ENCODE measurements at regions not wholly inside any gene's neighbourhood (a gene's known extent, or its start where the extent isn't known, plus 50 kb on each side); places are given as distances from the start of the nearest gene placed in this dataset.

DNA sequence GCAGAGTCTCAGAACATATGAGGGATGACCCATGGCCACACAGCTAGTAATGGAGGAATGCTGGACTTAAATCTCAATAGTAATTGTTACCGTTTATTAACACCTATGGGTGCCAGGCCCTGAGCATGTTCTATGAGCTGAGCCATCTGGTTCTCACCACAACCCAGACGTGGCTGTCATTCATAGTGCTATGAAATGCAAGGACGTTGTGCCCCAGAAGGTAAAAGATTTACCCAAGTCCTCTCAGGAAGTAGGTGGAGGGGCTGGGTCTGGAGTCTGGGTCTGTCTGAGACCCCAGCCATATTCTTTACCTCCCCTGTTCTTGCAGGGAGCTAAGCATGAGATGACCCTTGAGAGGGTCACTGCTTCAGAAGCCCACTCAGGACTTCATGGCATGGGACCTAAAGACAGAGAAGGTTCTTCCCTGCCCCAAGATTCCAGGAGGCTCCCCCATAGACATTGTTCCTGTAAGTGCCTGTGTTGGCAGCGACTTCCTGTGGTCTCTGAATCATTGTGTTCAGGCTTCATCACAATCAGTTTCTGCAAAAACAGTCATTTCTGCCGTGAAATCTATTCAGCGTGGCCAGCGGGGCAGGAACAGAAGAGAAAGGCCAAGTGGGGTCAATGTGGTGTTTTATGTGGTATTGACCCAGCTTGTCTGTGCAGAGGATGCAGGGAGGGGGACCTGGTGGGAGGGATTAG, 475.4 kb downstream of the PTPRU start:
- no peak for TF ChIP-seq TAF1 (IDR thresholded peaks at IDR 0.05; ENCODE audit: low read depth)
- no peak for TF ChIP-seq EP300 (conservative IDR thresholded peaks at IDR 0.05; ENCODE audit: poor library complexity, severe bottlenecking)
- TF ChIP-seq EZH2 (IDR thresholded peaks at IDR 0.05; ENCODE audit: borderline replicate concordance, insufficient read depth, low read length, poor library complexity, severe bottlenecking), result no peak
- no peak for TF ChIP-seq MXI1 (conservative IDR thresholded peaks at IDR 0.05; ENCODE audit: poor library complexity, severe bottlenecking)
- TF ChIP-seq CTCF (IDR thresholded peaks at IDR 0.05; ENCODE audit: poor library complexity, severe bottlenecking), result no peak
- TF ChIP-seq SMC3 (conservative IDR thresholded peaks at IDR 0.05; ENCODE audit: poor library complexity), result no peak
- no peak for TF ChIP-seq POLR2AphosphoS5 (IDR thresholded peaks at IDR 0.05)
- TF ChIP-seq REST (IDR thresholded peaks at IDR 0.05; ENCODE audit: borderline replicate concordance), result no peak
- TF ChIP-seq RAD21 (conservative IDR thresholded peaks at IDR 0.05), result no peak
- no peaks in the 10 kb centered on the region for H4K20me1 ChIP-seq (ENCODE audit: insufficient read depth)
- H3K4me3 ChIP-seq (ENCODE audit: low read length), result no peak overlapping the region
- no peaks in the 10 kb centered on the region for H3K27me3 ChIP-seq (ENCODE audit: insufficient read depth, low read depth, low read length)
- H2AFZ ChIP-seq (ENCODE audit: low read depth, low read length), result no peak overlapping the region
- H3F3A ChIP-seq (ENCODE audit: insufficient read depth, low read length, poor library complexity, severe bottlenecking), result no peaks in the 10 kb centered on the region
- H3K9me2 ChIP-seq (ENCODE audit: insufficient read depth, low read length), result no peaks in the 10 kb centered on the region
- H3K27ac ChIP-seq (ENCODE audit: low read length), result no peak overlapping the region
- no peak overlapping the region for H3K9ac ChIP-seq (ENCODE audit: low read length)
- H3K9me3 ChIP-seq (ENCODE audit: low read length), result no peaks in the 10 kb centered on the region
- no peaks in the 10 kb centered on the region for H3K36me3 ChIP-seq (ENCODE audit: insufficient read depth, low read length)
- no peaks in the 10 kb centered on the region for H3K79me2 ChIP-seq (replicated peaks; ENCODE audit: insufficient read depth, low read length)
- no peak overlapping the region for H3K4me2 ChIP-seq (ENCODE audit: low read length)

- Histone ChIP-seq H3K79me2 (replicated peaks; ENCODE audit: insufficient read depth, low read length) (no peaks in the 10 kb centered on the region), H3K9ac (ENCODE audit: low read length) (no peak overlapping the region), H3K4me3 (ENCODE audit: low read length) (no peak overlapping the region), H3F3A (ENCODE audit: insufficient read depth, low read length, poor library complexity, severe bottlenecking) (no peaks in the 10 kb centered on the region), H2AFZ (ENCODE audit: low read depth, low read length) (no peak overlapping the region), H3K27ac (ENCODE audit: low read length) (no peak overlapping the region), H4K20me1 (ENCODE audit: insufficient read depth) (no peaks in the 10 kb centered on the region), H3K9me2 (ENCODE audit: insufficient read depth, low read length) (no peaks in the 10 kb centered on the region), H3K4me2 (ENCODE audit: low read length) (no peak overlapping the region), H3K9me3 (ENCODE audit: low read length) (no peaks in the 10 kb centered on the region), H3K36me3 (ENCODE audit: insufficient read depth, low read length) (no peaks in the 10 kb centered on the region), H3K27me3 (ENCODE audit: insufficient read depth, low read depth, low read length) (no peaks in the 10 kb centered on the region)
- no peak for TF ChIP-seq EZH2 (IDR thresholded peaks at IDR 0.05; ENCODE audit: borderline replicate concordance, insufficient read depth, low read length, poor library complexity, severe bottlenecking)
- no peak for TF ChIP-seq EP300 (conservative IDR thresholded peaks at IDR 0.05; ENCODE audit: poor library complexity, severe bottlenecking)
- TF ChIP-seq POLR2AphosphoS5 (IDR thresholded peaks at IDR 0.05), result no peak
- no peak for TF ChIP-seq CTCF (IDR thresholded peaks at IDR 0.05; ENCODE audit: poor library complexity, severe bottlenecking)
- no peak for TF ChIP-seq RAD21 (conservative IDR thresholded peaks at IDR 0.05)
- no peak for TF ChIP-seq REST (IDR thresholded peaks at IDR 0.05; ENCODE audit: borderline replicate concordance)
- TF ChIP-seq TAF1 (IDR thresholded peaks at IDR 0.05; ENCODE audit: low read depth), result no peak
Measured at GRCh38 chr1:29709704-29710280, 473.5 kb downstream of the PTPRU start.

Measured in neural cell (in vitro differentiated cells).